Uterus (tissue), 3 donors: ENCODE measurements at regions not wholly inside any gene's neighbourhood (a gene's known extent, or its start where the extent isn't known, plus 50 kb on each side); places are given as distances from the start of the nearest gene placed in this dataset.
A peak's percentile ranks its signal among the peaks of the same experiment; 100 is the strongest.

ENCODE experiments used
- DNase-seq, 2 donors: peaks; one replicate each; pipeline ENCODE4 v3.0.0-alpha.2; 2019 to 2020
- H3K27ac ChIP-seq, 2 donors: fragments of 200-600 bp; sonication (generic); 1 replicate in 1 of 2; 2 replicates in 1 of 2; pipeline ENCODE4 v1.5.1; 2016 to 2018
- H3K27me3 ChIP-seq, 2 donors: fragments of 200-600 bp; sonication (generic); one replicate each; pipeline ENCODE4 v1.5.1; 2018 to 2019; ENCODE audit warnings: control low read depth in 1 of 2
- H3K36me3 ChIP-seq, 2 donors: fragments of 200-600 bp; sonication (generic); one replicate each; pipeline ENCODE4 v1.5.1; 2019; ENCODE audit warnings: control low read depth in 1 of 2
- H3K4me1 ChIP-seq, 2 donors: fragments of 200-600 bp; sonication (generic); one replicate each; pipeline ENCODE4 v1.5.1; 2018 to 2019; ENCODE audit warnings: control low read depth in 1 of 2
- H3K4me3 ChIP-seq, 2 donors: fragments of 200-600 bp; sonication (generic); 1 replicate in 1 of 2; 2 replicates in 1 of 2; pipeline ENCODE4 v1.5.1; 2018 to 2019; ENCODE audit warnings: mild to moderate bottlenecking in 1 of 2
- H3K9me3 ChIP-seq, 2 donors: fragments of 200-600 bp; sonication (generic); one replicate each; pipeline ENCODE4 v1.5.1; 2019; ENCODE audit warnings: control low read depth in 1 of 2
- CTCF ChIP-seq, 4 experiments: fragments of 200-600 bp in 2 of 4; fragments of 450-650 bp in 2 of 4; sonication (generic) in 2 of 4; IDR thresholded peaks; one replicate each; pipeline ENCODE4 v1.5.1; 2016 to 2019; ENCODE audit warnings: antibody characterized with exemption in 4 of 4, mild to moderate bottlenecking in 2 of 4, moderate library complexity in 1 of 4
- POLR2A ChIP-seq, 2 donors: fragments of 450-650 bp; IDR thresholded peaks; one replicate each; pipeline ENCODE4 v1.6.1; 2016; ENCODE audit warnings: antibody characterized with exemption in 2 of 2, mild to moderate bottlenecking in 1 of 2, moderate library complexity in 1 of 2
- intact Hi-C: fragments of 100-400 bp; cut with DNase I; formaldehyde crosslinking; loops from one replicate; pipeline ENCODE4 v1.15.1; 2023; ENCODE audit warnings: low total_unique reads
- donor health status: DM: yes; HTN: yes; CAD: no.

- H3K4me1 ChIP-seq = no peaks in the 10 kb centered on the region
- no peak overlapping the region for H3K27ac ChIP-seq
- no peaks in the 10 kb centered on the region for H3K9me3 ChIP-seq
- no peak overlapping the region for H3K4me3 ChIP-seq
- no peaks in the 10 kb centered on the region for H3K27me3 ChIP-seq
- DNase-seq = no peak
- intact Hi-C loops = no loop called here
- no peaks in the 10 kb centered on the region for H3K36me3 ChIP-seq
- TF ChIP-seq CTCF (IDR thresholded peaks at IDR 0.05) (no peak), POLR2A (IDR thresholded peaks at IDR 0.05) (no peak)
Observed at GRCh38 chr1:169024800-169025271, 81.7 kb upstream of the ATP1B1 start.

- H3K4me3 ChIP-seq = no peak overlapping the region
- no peaks in the 10 kb centered on the region for H3K27me3 ChIP-seq
- intact Hi-C loops = no loop called here
- TF ChIP-seq POLR2A (IDR thresholded peaks at IDR 0.05) (no peak), CTCF (IDR thresholded peaks at IDR 0.05) (no peak)
- no peaks in the 10 kb centered on the region for H3K36me3 ChIP-seq
- no peak overlapping the region for H3K27ac ChIP-seq
- H3K4me1 ChIP-seq = no peaks in the 10 kb centered on the region
- no peak for DNase-seq
- H3K9me3 ChIP-seq = no peaks in the 10 kb centered on the region
Observed at GRCh38 chr1:169025412-169025811, 81.1 kb upstream of the ATP1B1 start.

- DNase-seq = peak in 1 of 2 donors; percentile 32
- intact Hi-C loops = no loop called here
- TF ChIP-seq CTCF (IDR thresholded peaks at IDR 0.05) (no peak), POLR2A (IDR thresholded peaks at IDR 0.05) (no peak)
- Histone ChIP-seq H3K4me3 (no peak overlapping the region), H3K4me1 (no peaks in the 10 kb centered on the region), H3K9me3 (no peaks in the 10 kb centered on the region), H3K27me3 (no peaks in the 10 kb centered on the region), H3K36me3 (no peaks in the 10 kb centered on the region), H3K27ac (peak overlapping the region; percentile 32 to 48)
Observed at GRCh38 chr1:169027607-169028320, 78.7 kb upstream of the ATP1B1 start.

GRCh38 chr1:169031566-169032224 lies 74.8 kb upstream of the ATP1B1 start:
- Histone ChIP-seq H3K4me1 (no peaks in the 10 kb centered on the region), H3K27me3 (no peaks in the 10 kb centered on the region), H3K27ac (peak overlapping the region; percentile 14 to 57), H3K4me3 (no peak overlapping the region), H3K36me3 (no peaks in the 10 kb centered on the region), H3K9me3 (no peaks in the 10 kb centered on the region)
- intact Hi-C loops = no loop called here
- peak; percentile 52 to 77 for DNase-seq
- TF ChIP-seq POLR2A (IDR thresholded peaks at IDR 0.05) = no peak
- TF ChIP-seq CTCF (IDR thresholded peaks at IDR 0.05) = no peak

- DNase-seq = no peak
- intact Hi-C loops = no loop called here
Observed at GRCh38 chr1:169041366-169041765, 65.1 kb upstream of the ATP1B1 start.

More at GRCh38 chr1:169041366-169041765, 65.1 kb upstream of the ATP1B1 start:
- no peak for TF ChIP-seq CTCF (IDR thresholded peaks at IDR 0.05)
- Histone ChIP-seq H3K9me3 (no peaks in the 10 kb centered on the region), H3K4me1 (no peaks in the 10 kb centered on the region), H3K27ac (no peak overlapping the region), H3K27me3 (no peaks in the 10 kb centered on the region), H3K4me3 (no peak overlapping the region), H3K36me3 (no peaks in the 10 kb centered on the region)
